NB4 (cell line): ENCODE measurements at regions not wholly inside any gene's neighbourhood (a gene's known extent, or its start where the extent isn't known, plus 50 kb on each side); places are given as distances from the start of the nearest gene placed in this dataset.

Experiments
- CTCF ChIP-seq: IDR thresholded peaks from one replicate; pipeline ENCODE4 v1.5.1; 2012; ENCODE audit warnings: low read depth, low read length
- MAX ChIP-seq: IDR thresholded peaks from 2 replicates; pipeline ENCODE4 v1.6.1; 2011; ENCODE audit warnings: low read depth, low read length
- POLR2A ChIP-seq: IDR thresholded peaks from 2 replicates; pipeline ENCODE4 v1.6.1; 2011; ENCODE audit warnings: mild to moderate bottlenecking; ENCODE audit not compliant: insufficient read length; ENCODE audit errors: extremely low read depth

GRCh38 chr1:221849110-221849509 is 107.2 kb upstream of the DUSP10 start:
- TF ChIP-seq POLR2A (no peak), MAX (no peak), CTCF (no peak)
